ENCODE measurements at regions not wholly inside any gene's neighbourhood (a gene's known extent, or its start where the extent isn't known, plus 50 kb on each side); places are given as distances from the start of the nearest gene placed in this dataset.
"Not testable (repeated sequence)": the region's sequence is repeated elsewhere in the genome, so short reads cannot be mapped to it uniquely, and the experiment has no call there.

DNA sequence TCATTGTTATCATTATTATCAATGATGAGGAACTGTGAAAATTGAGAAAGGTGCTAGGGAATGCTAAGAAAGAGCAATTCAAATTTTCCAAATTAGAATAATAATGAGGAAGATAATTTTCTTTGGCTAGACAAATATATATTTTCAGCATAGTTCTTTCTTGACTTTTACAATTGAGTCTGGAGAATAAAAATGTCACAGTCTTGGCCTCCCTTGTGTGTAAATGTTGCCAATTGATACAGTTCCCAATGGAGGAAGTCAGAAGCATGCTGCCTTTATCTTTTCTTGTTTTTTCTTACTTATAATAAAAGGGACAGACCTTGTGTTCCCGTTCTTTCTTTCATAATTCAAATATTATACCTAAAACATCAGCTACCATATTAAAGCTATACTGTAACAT, 774.4 kb downstream of the SI start:
- Histone ChIP-seq H3K27ac (no peak overlapping the region), H3K4me3 (no peak overlapping the region), H3K9me3 (no peaks in the 10 kb centered on the region), H3K27me3 (no peaks in the 10 kb centered on the region), H3K4me1 (no peaks in the 10 kb centered on the region), H3K36me3 (no peaks in the 10 kb centered on the region)
- intact Hi-C loops (cut with DNase I) = no loop called here
- TF ChIP-seq, protein P1, sequence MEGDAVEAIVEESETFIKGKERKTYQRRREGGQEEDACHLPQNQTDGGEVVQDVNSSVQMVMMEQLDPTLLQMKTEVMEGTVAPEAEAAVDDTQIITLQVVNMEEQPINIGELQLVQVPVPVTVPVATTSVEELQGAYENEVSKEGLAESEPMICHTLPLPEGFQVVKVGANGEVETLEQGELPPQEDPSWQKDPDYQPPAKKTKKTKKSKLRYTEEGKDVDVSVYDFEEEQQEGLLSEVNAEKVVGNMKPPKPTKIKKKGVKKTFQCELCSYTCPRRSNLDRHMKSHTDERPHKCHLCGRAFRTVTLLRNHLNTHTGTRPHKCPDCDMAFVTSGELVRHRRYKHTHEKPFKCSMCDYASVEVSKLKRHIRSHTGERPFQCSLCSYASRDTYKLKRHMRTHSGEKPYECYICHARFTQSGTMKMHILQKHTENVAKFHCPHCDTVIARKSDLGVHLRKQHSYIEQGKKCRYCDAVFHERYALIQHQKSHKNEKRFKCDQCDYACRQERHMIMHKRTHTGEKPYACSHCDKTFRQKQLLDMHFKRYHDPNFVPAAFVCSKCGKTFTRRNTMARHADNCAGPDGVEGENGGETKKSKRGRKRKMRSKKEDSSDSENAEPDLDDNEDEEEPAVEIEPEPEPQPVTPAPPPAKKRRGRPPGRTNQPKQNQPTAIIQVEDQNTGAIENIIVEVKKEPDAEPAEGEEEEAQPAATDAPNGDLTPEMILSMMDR (IDR thresholded peaks at IDR 0.05) = no peak
- DNase-seq (no peak), ATAC-seq (no peak)

DNA sequence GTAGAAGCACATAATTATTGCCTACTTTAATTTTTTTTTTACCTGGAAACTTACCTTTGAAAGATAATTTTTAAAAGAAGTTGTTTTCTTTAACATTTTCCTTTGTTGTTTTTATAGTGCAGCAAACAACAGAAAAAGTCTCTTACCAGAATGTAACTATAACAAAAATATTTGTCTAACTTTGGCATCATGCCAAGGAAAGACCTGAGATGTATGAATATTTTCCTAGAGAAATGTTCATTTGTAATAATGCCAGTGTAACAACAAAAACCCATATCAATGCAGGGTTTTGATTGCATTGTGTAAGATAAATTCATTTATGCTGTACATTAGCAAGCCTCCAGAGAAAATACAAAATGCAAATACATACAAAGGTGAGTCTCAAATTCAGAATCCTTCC, 775.7 kb downstream of the SI start:
- Histone ChIP-seq H3K9me3 (no peaks in the 10 kb centered on the region), H3K27me3 (no peaks in the 10 kb centered on the region), H3K27ac (no peak overlapping the region), H3K36me3 (no peaks in the 10 kb centered on the region), H3K4me1 (no peaks in the 10 kb centered on the region), H3K4me3 (no peak overlapping the region)
- intact Hi-C loops (cut with DNase I) = no loop called here
- DNase-seq (no peak), ATAC-seq (no peak)
- TF ChIP-seq, protein P1 (IDR thresholded peaks at IDR 0.05) = no peak

DNA sequence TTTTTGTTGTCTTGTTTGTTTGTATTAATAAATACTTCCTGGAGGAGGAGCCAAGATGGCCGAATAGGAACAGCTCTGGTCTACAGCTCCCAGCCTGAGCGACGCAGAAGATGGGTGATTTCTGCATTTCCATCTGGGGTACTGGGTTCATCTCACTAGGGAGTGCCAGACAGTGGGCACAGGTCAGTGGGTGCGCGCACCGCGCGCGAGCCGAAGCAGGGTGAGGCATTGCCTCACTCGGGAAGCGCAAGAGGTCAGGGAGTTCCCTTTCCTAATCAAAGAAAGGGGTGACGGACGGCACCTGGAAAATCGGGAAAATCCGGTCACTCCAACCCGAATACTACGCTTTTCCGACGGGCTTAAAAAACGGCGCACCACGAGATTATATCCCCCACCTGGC, 786.8 kb downstream of the SI start:
- H3K27me3 ChIP-seq; H3K27ac ChIP-seq; ATAC-seq; H3K4me3 ChIP-seq; H3K4me1 ChIP-seq; intact Hi-C loops (cut with DNase I); H3K9me3 ChIP-seq; H3K36me3 ChIP-seq; DNase-seq: not testable (repeated sequence)

DNA sequence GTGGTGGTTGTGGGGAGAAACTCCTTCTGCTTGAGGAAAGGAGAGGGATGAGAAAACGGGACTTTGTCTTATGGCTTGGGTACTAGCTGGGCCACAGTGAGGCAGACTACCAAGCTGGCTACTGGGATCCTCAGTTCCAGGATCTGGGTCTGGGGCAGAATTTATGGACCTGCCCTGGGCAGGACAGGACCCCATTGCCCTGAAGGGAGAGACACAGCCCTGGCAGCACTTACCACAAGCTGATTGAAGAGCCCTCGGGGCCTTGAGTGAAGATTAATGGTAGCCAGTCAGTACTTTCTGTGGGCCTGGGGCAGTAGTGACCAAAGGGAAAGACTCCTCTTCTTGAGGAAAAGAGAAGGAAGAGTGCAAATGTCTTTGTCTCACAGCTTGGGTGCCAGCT, 799.7 kb downstream of the SI start:
- Histone ChIP-seq H3K9me3 (no peaks in the 10 kb centered on the region), H3K4me1 (no peaks in the 10 kb centered on the region), H3K4me3 (no peak overlapping the region), H3K27ac (no peak overlapping the region), H3K27me3 (no peaks in the 10 kb centered on the region), H3K36me3 (no peaks in the 10 kb centered on the region)
- TF ChIP-seq, protein P1 (IDR thresholded peaks at IDR 0.05) = no peak
- DNase-seq (no peak), ATAC-seq (no peak)
- intact Hi-C loops (cut with DNase I) = no loop called here

DNA sequence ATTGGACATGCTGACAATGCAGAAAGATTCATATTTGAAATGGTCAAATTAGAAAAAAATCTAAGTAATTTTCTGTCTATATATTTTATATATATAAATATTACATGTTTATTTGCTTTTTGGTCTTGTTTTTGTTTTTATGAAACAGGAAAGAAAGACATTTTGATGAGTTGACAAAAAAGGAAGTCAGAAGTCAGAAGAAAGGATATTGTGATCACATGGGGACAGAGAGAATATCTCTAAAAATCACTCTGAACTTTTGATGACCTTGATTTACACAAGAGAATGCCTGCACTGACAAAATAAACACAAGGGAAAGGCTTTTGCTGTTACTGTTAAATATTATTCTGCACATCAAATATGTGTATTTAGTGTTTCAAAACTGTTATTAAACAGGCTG, 811.2 kb downstream of the SI start:
- H3K9me3 ChIP-seq = no peaks in the 10 kb centered on the region
- no peak overlapping the region for H3K4me3 ChIP-seq
- intact Hi-C loops (cut with DNase I) = no loop called here
- ATAC-seq = no peak
- TF ChIP-seq, protein P1 (IDR thresholded peaks at IDR 0.05) = no peak
- H3K36me3 ChIP-seq = no peaks in the 10 kb centered on the region
- no peak overlapping the region for H3K27ac ChIP-seq
- H3K27me3 ChIP-seq = no peaks in the 10 kb centered on the region
- H3K4me1 ChIP-seq = no peaks in the 10 kb centered on the region
- no peak for DNase-seq

DNA sequence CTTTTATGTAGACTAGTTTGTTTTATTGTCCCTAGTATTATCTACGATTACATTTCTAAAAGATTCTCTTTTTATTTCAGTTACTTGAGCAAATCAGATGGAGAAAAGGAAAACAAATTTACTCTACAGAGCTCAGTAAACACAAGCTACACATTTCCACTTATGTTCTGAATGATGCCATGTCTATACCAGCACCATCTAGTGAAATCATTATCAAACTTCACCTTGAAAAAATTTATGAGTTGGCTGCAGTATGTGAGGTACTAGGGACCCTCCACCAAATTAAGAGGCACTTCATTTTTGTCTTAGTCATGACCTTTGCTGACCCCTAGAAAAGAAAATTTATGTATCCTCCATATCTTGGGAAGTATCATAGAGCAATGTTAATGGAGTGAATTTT, 827.4 kb downstream of the SI start:
- H3K4me1 ChIP-seq = no peaks in the 10 kb centered on the region
- intact Hi-C loops (cut with DNase I) = no loop called here
- H3K9me3 ChIP-seq = no peaks in the 10 kb centered on the region
- no peaks in the 10 kb centered on the region for H3K27me3 ChIP-seq
- DNase-seq (no peak), ATAC-seq (no peak)
- no peak overlapping the region for H3K4me3 ChIP-seq
- no peak overlapping the region for H3K27ac ChIP-seq
- TF ChIP-seq, protein P1 (IDR thresholded peaks at IDR 0.05) = no peak
- H3K36me3 ChIP-seq = no peaks in the 10 kb centered on the region

Data from upper lobe of right lung (tissue), 1 donor.